Uterus (tissue), 2 donors: ENCODE measurements at regions not wholly inside any gene's neighbourhood (a gene's known extent, or its start where the extent isn't known, plus 50 kb on each side); places are given as distances from the start of the nearest gene placed in this dataset.

Source experiments
- CTCF ChIP-seq, 4 experiments: fragments of 200-600 bp in 2 of 4; fragments of 450-650 bp in 2 of 4; sonication (generic) in 2 of 4; IDR thresholded peaks; one replicate each; pipeline ENCODE4 v1.5.1; 2016 to 2019; ENCODE audit warnings: antibody characterized with exemption in 4 of 4, mild to moderate bottlenecking in 2 of 4, moderate library complexity in 1 of 4
- POLR2A ChIP-seq, 2 donors: fragments of 450-650 bp; IDR thresholded peaks; one replicate each; pipeline ENCODE4 v1.6.1; 2016; ENCODE audit warnings: antibody characterized with exemption in 2 of 2, mild to moderate bottlenecking in 1 of 2, moderate library complexity in 1 of 2

GRCh38 chr9:107547772-107548297 lies 58.3 kb upstream of the KLF4 start:
- TF ChIP-seq CTCF (IDR thresholded peaks at IDR 0.05) (no peak), POLR2A (IDR thresholded peaks at IDR 0.05) (no peak)
